ENCODE measurements at regions not wholly inside any gene's neighbourhood (a gene's known extent, or its start where the extent isn't known, plus 50 kb on each side); places are given as distances from the start of the nearest gene placed in this dataset.
A peak's percentile ranks its signal among the peaks of the same experiment; 100 is the strongest.

- H3K27me3 Mint-ChIP-seq, result no peaks in the 10 kb centered on the region
- no peak for ATAC-seq
- ChIA-PET POLR2A (interaction anchor here (1.2 to 2.2 kb wide), 3 partner anchors 13 to 90 kb away, joined by 3 to 7 read pairs (median 4); partner anchors contain the start of gene ZFP36L2), CTCF (interaction anchor here (0.6 to 16.9 kb wide), 10 partner anchors 13 to 92 kb away, joined by 3 to 239 read pairs (median 4); partner anchors contain the start of gene ZFP36L2)
- peak; percentile 39 for DNase-seq
- intact Hi-C loops (cut with DNase I, micrococcal nuclease), result loop anchor here (2.0 to 10.0 kb wide), 2 partner anchors 59 to 289 kb away; no protein-coding TSS in a partner anchor
- H3K27ac Mint-ChIP-seq, result peak overlapping the region; percentile 95
- H3K4me3 Mint-ChIP-seq, result peak overlapping the region; percentile 64
- H3K36me3 Mint-ChIP-seq (ENCODE audit: low read depth), result peaks cover 12% of the 10 kb centered on the region
- H3K4me1 Mint-ChIP-seq, result peaks cover 89% of the 10 kb centered on the region
- no peaks in the 10 kb centered on the region for H3K9me3 Mint-ChIP-seq (ENCODE audit: low read depth)
These were observed 90.2 kb downstream of the ZFP36L2 start for GRCh38 chr2:43136011-43136799.

- Mint-ChIP-seq H3K9me3 (ENCODE audit: low read depth) (no peaks in the 10 kb centered on the region), H3K36me3 (ENCODE audit: low read depth) (peaks cover 12% of the 10 kb centered on the region), H3K27ac (peak overlapping the region; percentile 95), H3K27me3 (no peaks in the 10 kb centered on the region), H3K4me1 (peaks cover 94% of the 10 kb centered on the region), H3K4me3 (peak overlapping the region; percentile 64)
- DNase-seq, result peak; percentile 16
- intact Hi-C loops (cut with DNase I, micrococcal nuclease), result loop anchor here (2.0 to 10.0 kb wide), 2 partner anchors 13 to 289 kb away; no protein-coding TSS in a partner anchor
- ChIA-PET CTCF (interaction anchor here (0.6 to 16.9 kb wide), 8 partner anchors 13 to 93 kb away, joined by 3 to 239 read pairs (median 4); partner anchors contain the start of gene ZFP36L2), POLR2A (interaction anchor here (1.5 to 2.2 kb wide), 2 partner anchors 14 to 91 kb away, joined by 4 to 7 read pairs; partner anchors contain the start of gene ZFP36L2)
- ATAC-seq, result no peak
These were observed 90.8 kb downstream of the ZFP36L2 start for GRCh38 chr2:43135583-43135982.

- H3K4me1 Mint-ChIP-seq, result peaks cover 94% of the 10 kb centered on the region
- no peak for ATAC-seq
- H3K9me3 Mint-ChIP-seq (ENCODE audit: low read depth), result no peaks in the 10 kb centered on the region
- H3K27ac Mint-ChIP-seq, result peak overlapping the region; percentile 95
- peaks cover 11% of the 10 kb centered on the region for H3K36me3 Mint-ChIP-seq (ENCODE audit: low read depth)
- CTCF ChIA-PET, result interaction anchor here (0.7 to 16.9 kb wide), 6 partner anchors 15 to 98 kb away, joined by 3 to 239 read pairs (median 4); partner anchors contain the start of gene ZFP36L2
- POLR2A ChIA-PET, result interaction anchor here (0.6 to 1.8 kb wide), 4 partner anchors 15 to 92 kb away, joined by 3 to 5 read pairs (median 4); partner anchors contain the start of gene ZFP36L2
- H3K27me3 Mint-ChIP-seq, result no peaks in the 10 kb centered on the region
- peak overlapping the region; percentile 49 for H3K4me3 Mint-ChIP-seq
- no peak for DNase-seq
- intact Hi-C loops (cut with DNase I, micrococcal nuclease), result loop anchor here (1.0 to 10.0 kb wide), 8 partner anchors 14 to 463 kb away; partner anchors contain the start of gene THADA (in 2 of the 2)
These were observed 91.9 kb downstream of the ZFP36L2 start for GRCh38 chr2:43134571-43134889.

- ChIA-PET CTCF (interaction anchor here (0.5 to 16.9 kb wide), 9 partner anchors 16 to 188 kb away, joined by 3 to 239 read pairs (median 4); partner anchors contain the start of gene ZFP36L2), POLR2A (interaction anchor here (1.3 to 1.8 kb wide), 3 partner anchors 88 to 93 kb away, joined by 3 to 5 read pairs (median 5); partner anchors contain the start of gene ZFP36L2)
- Mint-ChIP-seq H3K27ac (peak overlapping the region; percentile 95), H3K4me3 (peak overlapping the region; percentile 49), H3K4me1 (peaks cover 97% of the 10 kb centered on the region), H3K27me3 (no peaks in the 10 kb centered on the region), H3K36me3 (ENCODE audit: low read depth) (peaks cover 9% of the 10 kb centered on the region), H3K9me3 (ENCODE audit: low read depth) (no peaks in the 10 kb centered on the region)
- intact Hi-C loops (cut with DNase I, micrococcal nuclease), result loop anchor here (1.0 to 10.0 kb wide), 8 partner anchors 15 to 463 kb away; partner anchors contain the start of gene THADA (in 2 of the 2)
- peak; percentile 25 for ATAC-seq
- peak; percentile 86 for DNase-seq
These were observed 92.5 kb downstream of the ZFP36L2 start for GRCh38 chr2:43133708-43134570.

- DNase-seq (peak; percentile 33), ATAC-seq (no peak)
- H3K4me3 Mint-ChIP-seq, result peak overlapping the region; percentile 49
- intact Hi-C loops (cut with DNase I, micrococcal nuclease), result loop anchor here (5.0 to 10.0 kb wide), 6 partner anchors 159 to 464 kb away; partner anchors contain the start of gene THADA (in 2 of the 2)
- peaks cover 97% of the 10 kb centered on the region for H3K4me1 Mint-ChIP-seq
- H3K27ac Mint-ChIP-seq, result peak overlapping the region; percentile 95
- no peaks in the 10 kb centered on the region for H3K9me3 Mint-ChIP-seq (ENCODE audit: low read depth)
- POLR2A ChIA-PET, result interaction anchor here (1.3 to 1.8 kb wide), 4 partner anchors 88 to 96 kb away, joined by 3 to 5 read pairs (median 4); partner anchors contain the start of gene ZFP36L2
- no peaks in the 10 kb centered on the region for H3K27me3 Mint-ChIP-seq
- peaks cover 9% of the 10 kb centered on the region for H3K36me3 Mint-ChIP-seq (ENCODE audit: low read depth)
- CTCF ChIA-PET, result interaction anchor here (0.5 to 16.9 kb wide), 8 partner anchors 17 to 408 kb away, joined by 3 to 239 read pairs (median 4); partner anchors contain the start of gene ZFP36L2
These were observed 93.1 kb downstream of the ZFP36L2 start for GRCh38 chr2:43133336-43133707.

GRCh38 chr2:43132683-43133301 is 93.6 kb downstream of the ZFP36L2 start:
- peak overlapping the region; percentile 95 for H3K27ac Mint-ChIP-seq
- intact Hi-C loops (cut with DNase I, micrococcal nuclease), result loop anchor here (5.0 to 10.0 kb wide), 6 partner anchors 160 to 465 kb away; partner anchors contain the start of gene THADA (in 2 of the 2)
- peaks cover 9% of the 10 kb centered on the region for H3K36me3 Mint-ChIP-seq (ENCODE audit: low read depth)
- DNase-seq (peak; percentile 55), ATAC-seq (no peak)
- H3K9me3 Mint-ChIP-seq (ENCODE audit: low read depth), result no peaks in the 10 kb centered on the region
- CTCF ChIA-PET, result interaction anchor here (0.5 to 16.9 kb wide), 13 partner anchors 8 to 409 kb away, joined by 3 to 239 read pairs (median 3); partner anchors contain the start of gene ZFP36L2
- POLR2A ChIA-PET, result interaction anchor here (1.4 to 1.5 kb wide), 2 partner anchors 89 to 97 kb away, joined by 3 to 4 read pairs; no protein-coding TSS in a partner anchor
- H3K27me3 Mint-ChIP-seq, result no peaks in the 10 kb centered on the region
- H3K4me1 Mint-ChIP-seq, result peaks cover 97% of the 10 kb centered on the region
- no peak overlapping the region for H3K4me3 Mint-ChIP-seq

- peak overlapping the region; percentile 86 for H3K27ac Mint-ChIP-seq
- no peaks in the 10 kb centered on the region for H3K9me3 Mint-ChIP-seq (ENCODE audit: low read depth)
- ChIA-PET POLR2A (interaction anchor here (1.5 to 1.9 kb wide), 2 partner anchors 93 to 98 kb away, joined by 4 read pairs; no protein-coding TSS in a partner anchor), CTCF (interaction anchor here (0.6 to 16.9 kb wide), 10 partner anchors 8 to 96 kb away, joined by 3 to 239 read pairs (median 4); partner anchors contain the start of gene ZFP36L2)
- DNase-seq (peak; percentile 39), ATAC-seq (no peak)
- peaks cover 9% of the 10 kb centered on the region for H3K36me3 Mint-ChIP-seq (ENCODE audit: low read depth)
- intact Hi-C loops (cut with DNase I, micrococcal nuclease), result loop anchor here (1.0 to 10.0 kb wide), 13 partner anchors 27 to 465 kb away; partner anchors contain the start of gene THADA (in 2 of the 2)
- H3K4me3 Mint-ChIP-seq, result peak overlapping the region; percentile 6
- H3K27me3 Mint-ChIP-seq, result no peaks in the 10 kb centered on the region
- peaks cover 96% of the 10 kb centered on the region for H3K4me1 Mint-ChIP-seq
These were observed 94.3 kb downstream of the ZFP36L2 start for GRCh38 chr2:43131890-43132682.

- H3K36me3 Mint-ChIP-seq (ENCODE audit: low read depth), result peaks cover 9% of the 10 kb centered on the region
- no peaks in the 10 kb centered on the region for H3K27me3 Mint-ChIP-seq
- CTCF ChIA-PET, result interaction anchor here (0.6 to 16.9 kb wide), 8 partner anchors 18 to 273 kb away, joined by 3 to 239 read pairs (median 6); partner anchors contain the start of gene ZFP36L2
- intact Hi-C loops (cut with DNase I, micrococcal nuclease), result loop anchor here (1.0 to 10.0 kb wide), 13 partner anchors 28 to 466 kb away; partner anchors contain the start of gene THADA (in 2 of the 2)
- peak overlapping the region; percentile 8 for H3K4me3 Mint-ChIP-seq
- peak; percentile 47 for ATAC-seq
- peaks cover 88% of the 10 kb centered on the region for H3K4me1 Mint-ChIP-seq
- H3K9me3 Mint-ChIP-seq (ENCODE audit: low read depth), result no peaks in the 10 kb centered on the region
- H3K27ac Mint-ChIP-seq, result peak overlapping the region; percentile 70
- POLR2A ChIA-PET, result interaction anchor here (0.6 to 1.9 kb wide), 6 partner anchors 36 to 98 kb away, joined by 3 to 8 read pairs (median 4); partner anchors contain the start of gene ZFP36L2
- peak; percentile 90 for DNase-seq
These were observed 95.1 kb downstream of the ZFP36L2 start for GRCh38 chr2:43131051-43131889.

All from activated CD4-positive, alpha-beta T cell treated with anti-CD3 and anti-CD28 coated beads for 36 hours (primary cell).